Parathyroid adenoma (tissue), 2 donors: ENCODE measurements at regions not wholly inside any gene's neighbourhood (a gene's known extent, or its start where the extent isn't known, plus 50 kb on each side); places are given as distances from the start of the nearest gene placed in this dataset.
"Not testable (repeated sequence)": the region's sequence is repeated elsewhere in the genome, so short reads cannot be mapped to it uniquely, and the experiment has no call there.

Experiments used
- H2AFZ ChIP-seq: fragments of 300-600 bp; sonication (generic); one replicate; pipeline ENCODE4 v1.7.0; 2017; ENCODE audit warnings: antibody characterized with exemption, mild to moderate bottlenecking
- H3K27ac ChIP-seq: fragments of 300-600 bp; sonication (generic); one replicate; pipeline ENCODE4 v1.7.0; 2017
- H3K27me3 ChIP-seq: fragments of 300-600 bp; sonication (generic); one replicate; pipeline ENCODE4 v1.7.0; 2017; ENCODE audit warnings: low read length; ENCODE audit not compliant: control insufficient read depth, insufficient read depth
- H3K36me3 ChIP-seq: fragments of 300-600 bp; sonication (generic); one replicate; pipeline ENCODE4 v1.7.0; 2017; ENCODE audit warnings: low read length; ENCODE audit not compliant: control insufficient read depth, insufficient read depth
- H3K4me1 ChIP-seq: fragments of 300-600 bp; sonication (generic); one replicate; pipeline ENCODE4 v1.7.0; 2017; ENCODE audit warnings: control low read depth
- H3K4me2 ChIP-seq: fragments of 300-600 bp; sonication (generic); one replicate; pipeline ENCODE4 v1.7.0; 2017; ENCODE audit warnings: low read length
- H3K4me3 ChIP-seq: fragments of 300-600 bp; sonication (generic); one replicate; pipeline ENCODE4 v1.7.0; 2017; ENCODE audit warnings: low read depth, low read length
- H3K79me2 ChIP-seq: fragments of 300-600 bp; sonication (generic); one replicate; pipeline ENCODE4 v1.7.0; 2017; ENCODE audit warnings: control low read depth
- H3K9ac ChIP-seq: fragments of 300-600 bp; sonication (generic); one replicate; pipeline ENCODE4 v1.7.0; 2017; ENCODE audit warnings: mild to moderate bottlenecking
- H3K9me3 ChIP-seq: fragments of 300-600 bp; sonication (generic); one replicate; pipeline ENCODE4 v1.7.0; 2017; ENCODE audit warnings: low read length; ENCODE audit not compliant: control insufficient read depth
- donor health status: primary hyperparathyroidism.

DNA sequence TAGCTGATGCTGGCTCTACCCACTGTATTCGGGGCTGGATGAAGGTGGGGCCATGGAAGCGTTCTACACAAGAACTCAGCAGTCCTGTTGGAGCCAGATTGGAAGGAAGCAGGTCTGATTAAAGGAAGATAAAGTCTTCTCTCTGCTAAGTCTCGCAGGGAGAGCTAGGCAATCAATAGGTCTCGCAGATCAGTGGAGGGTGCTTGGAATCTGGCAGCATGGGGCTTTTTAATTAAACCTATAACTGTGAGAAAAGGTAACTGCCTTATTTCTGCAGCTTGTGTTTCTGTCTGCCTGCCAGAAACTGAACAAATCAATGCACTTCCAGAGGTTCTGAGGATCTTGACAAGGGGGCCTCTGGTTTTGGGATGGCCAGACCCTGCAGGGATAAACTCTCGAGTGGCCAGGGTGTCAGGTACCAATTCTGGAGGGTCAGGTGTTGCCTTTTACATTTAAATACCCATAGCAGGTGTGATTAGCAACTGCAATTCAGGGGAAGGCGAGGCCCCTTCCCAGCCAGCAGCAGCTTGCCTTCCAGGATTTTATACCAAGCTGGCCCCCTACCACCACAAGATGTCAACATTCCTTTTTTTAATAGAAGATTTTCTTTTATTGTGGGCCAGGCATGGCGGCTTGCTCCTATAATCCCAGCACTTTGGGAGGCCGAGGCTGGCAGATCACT is 228.6 kb downstream of the NPIPA7 start:
- H3K27ac ChIP-seq, H3K27me3 ChIP-seq, H3K9ac ChIP-seq, H3K4me2 ChIP-seq, H2AFZ ChIP-seq, H3K4me1 ChIP-seq, H3K9me3 ChIP-seq, H3K4me3 ChIP-seq, H3K79me2 ChIP-seq, H3K36me3 ChIP-seq: not testable (repeated sequence)

DNA sequence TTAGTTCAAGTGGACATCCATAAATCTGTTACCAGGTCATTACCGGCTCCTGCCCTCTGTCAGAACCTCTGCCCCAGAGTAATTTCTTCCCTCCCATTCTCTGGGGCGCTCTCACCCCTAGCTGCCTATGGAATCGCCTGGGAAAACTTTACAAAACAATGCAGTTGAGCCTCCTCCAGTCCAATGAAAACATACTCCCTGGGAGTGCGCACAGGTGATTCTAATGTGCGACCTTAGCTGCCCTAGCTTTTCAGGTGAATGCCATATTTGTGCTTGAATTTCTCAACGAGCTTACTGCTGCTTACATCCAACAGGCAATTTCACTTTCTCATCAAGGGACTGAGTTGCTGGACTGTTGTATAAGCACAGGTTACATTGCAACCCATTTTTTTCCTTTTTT is 230.7 kb downstream of the NPIPA7 start:
- H3K4me1 ChIP-seq, H3K4me2 ChIP-seq, H3K4me3 ChIP-seq, H3K27ac ChIP-seq, H2AFZ ChIP-seq, H3K9me3 ChIP-seq, H3K36me3 ChIP-seq, H3K9ac ChIP-seq, H3K27me3 ChIP-seq, H3K79me2 ChIP-seq: not testable (repeated sequence)

DNA sequence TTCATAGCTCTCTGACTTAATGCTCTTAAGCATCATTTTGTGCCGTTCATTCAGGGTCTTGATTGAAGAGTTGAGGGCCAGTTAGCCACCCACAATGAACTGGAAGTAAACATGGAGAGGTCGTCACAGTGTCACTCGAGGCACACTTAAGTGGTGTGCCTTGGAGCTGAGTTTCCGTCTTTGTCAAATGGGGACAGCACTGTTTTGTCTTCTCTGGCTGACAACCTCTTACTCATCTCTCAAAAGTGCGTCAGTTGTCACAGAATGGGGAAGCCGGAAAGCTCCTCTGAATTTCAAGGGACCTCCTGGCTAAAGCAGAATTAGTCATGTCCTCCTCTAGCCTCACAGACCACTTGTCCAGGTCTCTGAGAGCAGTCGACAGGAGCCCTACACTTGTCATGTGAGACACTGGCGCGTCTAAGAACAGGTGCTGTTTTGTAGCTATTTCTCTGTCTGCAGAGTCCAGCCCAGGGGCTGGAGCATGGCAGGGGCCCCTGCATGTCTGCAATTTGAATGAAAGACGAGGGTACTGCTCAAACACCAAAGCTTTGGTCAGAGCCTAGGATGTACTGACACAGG is 231.5 kb downstream of the NPIPA7 start:
- not testable (repeated sequence) for H3K9ac ChIP-seq, H3K79me2 ChIP-seq, H3K4me2 ChIP-seq, H3K27me3 ChIP-seq, H3K27ac ChIP-seq, H3K9me3 ChIP-seq, H3K4me1 ChIP-seq, H3K4me3 ChIP-seq, H2AFZ ChIP-seq, H3K36me3 ChIP-seq

DNA sequence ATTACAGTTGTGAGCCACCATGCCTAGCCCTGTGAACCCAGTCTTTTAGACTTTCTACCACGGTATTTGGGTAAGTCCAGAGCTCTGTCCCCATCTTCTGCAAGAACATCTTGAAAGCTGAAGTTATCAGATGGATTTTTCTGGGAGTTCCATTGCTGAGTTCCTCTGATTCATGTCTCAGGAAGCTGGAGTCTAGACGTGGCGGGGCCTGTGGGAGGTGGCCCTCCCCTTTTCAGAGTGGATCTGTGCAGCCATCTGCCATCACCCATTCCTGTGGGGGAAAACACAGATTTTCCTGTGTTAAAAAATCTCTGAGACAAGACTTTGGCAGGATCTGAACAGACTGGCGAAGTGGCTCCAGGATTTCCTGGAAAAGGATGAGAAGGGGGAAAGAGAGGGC is 234.3 kb downstream of the NPIPA7 start:
- H3K27me3 ChIP-seq, H3K9ac ChIP-seq, H3K27ac ChIP-seq, H3K4me2 ChIP-seq, H3K79me2 ChIP-seq, H3K36me3 ChIP-seq, H2AFZ ChIP-seq, H3K4me3 ChIP-seq, H3K9me3 ChIP-seq, H3K4me1 ChIP-seq: not testable (repeated sequence)

DNA sequence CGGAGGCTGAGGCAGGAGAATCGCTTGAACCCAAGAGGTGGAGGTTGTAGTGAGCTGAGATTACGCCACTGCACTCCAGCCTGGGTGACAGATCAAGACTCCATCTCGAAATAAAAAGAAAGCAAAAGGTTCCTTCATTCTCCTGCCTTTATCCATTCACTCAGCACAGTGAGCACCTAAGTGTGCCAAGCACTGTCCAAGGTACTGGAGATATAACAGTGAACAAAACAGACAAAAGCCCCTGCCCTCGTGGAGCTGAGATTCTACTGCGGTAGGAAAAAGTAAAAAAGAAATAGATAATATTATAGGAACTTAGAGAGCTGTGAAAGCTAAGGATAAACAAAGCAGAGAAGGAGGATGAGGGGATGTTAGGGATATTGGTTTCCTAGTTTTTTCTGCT is 235.5 kb downstream of the NPIPA7 start:
- not testable (repeated sequence) for H3K79me2 ChIP-seq, H3K4me2 ChIP-seq, H3K4me3 ChIP-seq, H3K9me3 ChIP-seq, H3K36me3 ChIP-seq, H2AFZ ChIP-seq, H3K9ac ChIP-seq, H3K27ac ChIP-seq, H3K27me3 ChIP-seq, H3K4me1 ChIP-seq

DNA sequence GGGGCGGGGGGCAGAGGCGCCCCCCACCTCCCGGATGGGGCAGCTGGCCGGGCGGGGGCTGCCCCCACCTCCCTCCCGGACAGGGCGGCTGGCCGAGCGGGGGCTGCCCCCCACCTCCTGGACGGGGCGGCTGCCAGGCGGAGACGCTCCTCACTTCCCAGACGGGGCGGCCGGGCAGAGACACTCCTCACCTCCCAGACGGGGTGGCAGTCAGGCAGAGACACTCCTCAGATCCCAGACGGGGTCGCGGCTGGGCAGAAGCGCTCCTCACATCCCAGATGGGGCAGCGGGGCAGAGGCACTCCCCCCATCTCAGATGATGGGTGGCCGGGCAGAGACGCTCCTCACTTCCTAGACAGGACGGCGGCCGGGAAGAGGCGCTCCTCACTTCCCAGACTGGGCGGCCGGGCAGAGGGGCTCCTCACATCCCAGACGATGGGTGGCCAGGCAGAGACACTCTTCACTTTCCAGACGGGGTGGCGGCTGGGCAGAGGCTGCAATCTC is 240.1 kb downstream of the NPIPA7 start:
- not testable (repeated sequence) for H3K27ac ChIP-seq, H3K9ac ChIP-seq, H2AFZ ChIP-seq, H3K4me1 ChIP-seq, H3K4me3 ChIP-seq, H3K4me2 ChIP-seq, H3K9me3 ChIP-seq, H3K36me3 ChIP-seq, H3K27me3 ChIP-seq, H3K79me2 ChIP-seq

DNA sequence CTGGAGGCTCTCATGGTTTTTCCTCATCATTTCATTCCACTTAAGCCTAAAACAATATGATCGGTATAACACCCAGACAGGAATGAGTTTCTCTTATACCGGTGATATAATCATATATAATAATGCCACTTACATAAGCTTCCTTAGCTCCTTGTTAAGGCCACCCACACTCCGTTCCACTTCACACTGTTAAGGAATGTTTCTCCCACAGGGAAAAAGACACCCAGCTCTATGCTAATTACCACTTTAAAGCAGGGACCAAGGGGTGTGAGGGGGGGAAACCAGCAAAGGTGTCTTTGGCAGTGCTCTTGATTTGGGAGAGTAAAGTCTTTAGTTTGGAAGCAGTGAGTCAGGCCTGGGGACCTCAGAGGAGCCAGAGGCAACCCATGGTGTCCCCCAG is 245.4 kb downstream of the NPIPA7 start:
- not testable (repeated sequence) for H3K27ac ChIP-seq, H3K9me3 ChIP-seq, H3K79me2 ChIP-seq, H3K27me3 ChIP-seq, H3K4me3 ChIP-seq, H3K4me2 ChIP-seq, H2AFZ ChIP-seq, H3K4me1 ChIP-seq, H3K36me3 ChIP-seq, H3K9ac ChIP-seq

GRCh38 chr16:16625140-16625539 is 246.2 kb downstream of the NPIPA7 start:
- not testable (repeated sequence) for H3K36me3 ChIP-seq, H3K4me1 ChIP-seq, H3K27me3 ChIP-seq, H3K79me2 ChIP-seq, H3K9ac ChIP-seq, H2AFZ ChIP-seq, H3K4me3 ChIP-seq, H3K27ac ChIP-seq, H3K9me3 ChIP-seq, H3K4me2 ChIP-seq

- not testable (repeated sequence) for H3K4me2 ChIP-seq, H3K4me3 ChIP-seq, H3K79me2 ChIP-seq, H3K9ac ChIP-seq, H3K36me3 ChIP-seq, H3K27ac ChIP-seq, H3K27me3 ChIP-seq, H2AFZ ChIP-seq, H3K4me1 ChIP-seq, H3K9me3 ChIP-seq
Observed at GRCh38 chr16:16627865-16628264, 248.9 kb downstream of the NPIPA7 start.

GRCh38 chr16:16638231-16638630 is 259.3 kb downstream of the NPIPA7 start:
- H3K4me2 ChIP-seq, H3K36me3 ChIP-seq, H3K4me1 ChIP-seq, H3K9ac ChIP-seq, H3K27me3 ChIP-seq, H2AFZ ChIP-seq, H3K79me2 ChIP-seq, H3K9me3 ChIP-seq, H3K4me3 ChIP-seq, H3K27ac ChIP-seq: not testable (repeated sequence)

DNA sequence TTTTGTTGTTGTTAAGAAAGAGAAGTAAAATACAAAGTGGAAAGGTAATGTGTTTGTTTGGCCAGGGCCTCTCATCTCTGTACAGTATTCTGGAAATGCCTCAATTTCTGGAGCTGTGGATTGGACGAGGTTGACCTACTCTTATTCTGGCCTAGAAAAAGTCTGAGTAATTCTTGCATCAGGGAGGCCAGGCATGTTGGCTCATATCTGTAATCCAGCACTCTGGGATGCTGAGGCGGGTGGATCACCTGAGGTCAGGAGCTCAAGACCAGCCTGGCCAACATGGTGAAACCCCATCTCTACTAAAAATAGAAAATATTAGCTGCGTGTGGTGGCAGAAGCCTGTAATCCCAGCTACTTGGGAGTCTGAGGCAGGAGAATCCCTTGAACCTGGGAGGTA is 259.8 kb downstream of the NPIPA7 start:
- not testable (repeated sequence) for H3K9me3 ChIP-seq, H3K9ac ChIP-seq, H3K36me3 ChIP-seq, H3K27ac ChIP-seq, H3K4me3 ChIP-seq, H3K4me1 ChIP-seq, H3K27me3 ChIP-seq, H3K79me2 ChIP-seq, H2AFZ ChIP-seq, H3K4me2 ChIP-seq
